ENCODE measurements at regions not wholly inside any gene's neighbourhood (a gene's known extent, or its start where the extent isn't known, plus 50 kb on each side); places are given as distances from the start of the nearest gene placed in this dataset.

GRCh38 chr16:86436466-86437185 is 73.7 kb upstream of the FOXF1 start:
- DNase-seq: no peak
- no peaks in the 10 kb centered on the region for H3K36me3 ChIP-seq (ENCODE audit: control insufficient read depth, insufficient read depth, low read length)
- no peaks in the 10 kb centered on the region for H3K9me3 ChIP-seq (ENCODE audit: control insufficient read depth, low read length)
- no peak overlapping the region for H3K4me3 ChIP-seq (ENCODE audit: insufficient read depth, low read depth, low read length, poor library complexity, severe bottlenecking)
- H3K27ac ChIP-seq (ENCODE audit: insufficient read depth, low read length, poor library complexity, severe bottlenecking): no peak overlapping the region
- no peaks in the 10 kb centered on the region for H3K4me1 ChIP-seq (ENCODE audit: control insufficient read depth, insufficient read depth, low read length, poor library complexity, severe bottlenecking)
- no peaks in the 10 kb centered on the region for H3K27me3 ChIP-seq (replicated peaks; ENCODE audit: control insufficient read depth, insufficient read depth, low read length, poor library complexity, severe bottlenecking)

GRCh38 chr16:86437348-86437747 is 73.0 kb upstream of the FOXF1 start:
- Histone ChIP-seq H3K27me3 (replicated peaks; ENCODE audit: control insufficient read depth, insufficient read depth, low read length, poor library complexity, severe bottlenecking) (no peaks in the 10 kb centered on the region), H3K4me3 (ENCODE audit: insufficient read depth, low read depth, low read length, poor library complexity, severe bottlenecking) (no peak overlapping the region), H3K9me3 (ENCODE audit: control insufficient read depth, low read length) (no peaks in the 10 kb centered on the region), H3K4me1 (ENCODE audit: control insufficient read depth, insufficient read depth, low read length, poor library complexity, severe bottlenecking) (no peaks in the 10 kb centered on the region), H3K36me3 (ENCODE audit: control insufficient read depth, insufficient read depth, low read length) (no peaks in the 10 kb centered on the region), H3K27ac (ENCODE audit: insufficient read depth, low read length, poor library complexity, severe bottlenecking) (no peak overlapping the region)
- DNase-seq: no peak

- Histone ChIP-seq H3K9me3 (ENCODE audit: control insufficient read depth, low read length) (no peaks in the 10 kb centered on the region), H3K27me3 (replicated peaks; ENCODE audit: control insufficient read depth, insufficient read depth, low read length, poor library complexity, severe bottlenecking) (no peaks in the 10 kb centered on the region)
These were observed 67.6 kb upstream of the FOXF1 start for GRCh38 chr16:86442703-86443102.

GRCh38 chr16:86443508-86444147 is 66.7 kb upstream of the FOXF1 start:
- H3K27me3 ChIP-seq (replicated peaks; ENCODE audit: control insufficient read depth, insufficient read depth, low read length, poor library complexity, severe bottlenecking): no peaks in the 10 kb centered on the region
- no peak overlapping the region for H3K27ac ChIP-seq (ENCODE audit: insufficient read depth, low read length, poor library complexity, severe bottlenecking)
- no peaks in the 10 kb centered on the region for H3K36me3 ChIP-seq (ENCODE audit: control insufficient read depth, insufficient read depth, low read length)
- H3K4me3 ChIP-seq (ENCODE audit: insufficient read depth, low read depth, low read length, poor library complexity, severe bottlenecking): no peak overlapping the region
- H3K9me3 ChIP-seq (ENCODE audit: control insufficient read depth, low read length): no peaks in the 10 kb centered on the region
- no peak for DNase-seq
- H3K4me1 ChIP-seq (ENCODE audit: control insufficient read depth, insufficient read depth, low read length, poor library complexity, severe bottlenecking): no peaks in the 10 kb centered on the region

More at GRCh38 chr16:86442703-86443102, 67.6 kb upstream of the FOXF1 start:
- no peak for DNase-seq
- Histone ChIP-seq H3K4me1 (ENCODE audit: control insufficient read depth, insufficient read depth, low read length, poor library complexity, severe bottlenecking) (no peaks in the 10 kb centered on the region), H3K27ac (ENCODE audit: insufficient read depth, low read length, poor library complexity, severe bottlenecking) (no peak overlapping the region), H3K4me3 (ENCODE audit: insufficient read depth, low read depth, low read length, poor library complexity, severe bottlenecking) (no peak overlapping the region), H3K36me3 (ENCODE audit: control insufficient read depth, insufficient read depth, low read length) (no peaks in the 10 kb centered on the region)

GRCh38 chr16:86444261-86444660 is 66.1 kb upstream of the FOXF1 start:
- Histone ChIP-seq H3K27me3 (replicated peaks; ENCODE audit: control insufficient read depth, insufficient read depth, low read length, poor library complexity, severe bottlenecking) (no peaks in the 10 kb centered on the region), H3K4me3 (ENCODE audit: insufficient read depth, low read depth, low read length, poor library complexity, severe bottlenecking) (no peak overlapping the region), H3K36me3 (ENCODE audit: control insufficient read depth, insufficient read depth, low read length) (no peaks in the 10 kb centered on the region), H3K27ac (ENCODE audit: insufficient read depth, low read length, poor library complexity, severe bottlenecking) (no peak overlapping the region), H3K9me3 (ENCODE audit: control insufficient read depth, low read length) (no peaks in the 10 kb centered on the region), H3K4me1 (ENCODE audit: control insufficient read depth, insufficient read depth, low read length, poor library complexity, severe bottlenecking) (no peaks in the 10 kb centered on the region)
- no peak for DNase-seq

- no peaks in the 10 kb centered on the region for H3K9me3 ChIP-seq (ENCODE audit: control insufficient read depth, low read length)
- no peak for DNase-seq
- H3K4me1 ChIP-seq (ENCODE audit: control insufficient read depth, insufficient read depth, low read length, poor library complexity, severe bottlenecking): no peaks in the 10 kb centered on the region
- no peak overlapping the region for H3K27ac ChIP-seq (ENCODE audit: insufficient read depth, low read length, poor library complexity, severe bottlenecking)
- no peaks in the 10 kb centered on the region for H3K27me3 ChIP-seq (replicated peaks; ENCODE audit: control insufficient read depth, insufficient read depth, low read length, poor library complexity, severe bottlenecking)
- H3K4me3 ChIP-seq (ENCODE audit: insufficient read depth, low read depth, low read length, poor library complexity, severe bottlenecking): no peak overlapping the region
- H3K36me3 ChIP-seq (ENCODE audit: control insufficient read depth, insufficient read depth, low read length): no peaks in the 10 kb centered on the region
These were observed 65.7 kb upstream of the FOXF1 start for GRCh38 chr16:86444661-86445060.

GRCh38 chr16:86446279-86446678 is 64.0 kb upstream of the FOXF1 start:
- H3K9me3 ChIP-seq (ENCODE audit: control insufficient read depth, low read length): no peaks in the 10 kb centered on the region
- H3K4me1 ChIP-seq (ENCODE audit: control insufficient read depth, insufficient read depth, low read length, poor library complexity, severe bottlenecking): no peaks in the 10 kb centered on the region
- DNase-seq: no peak
- no peak overlapping the region for H3K27ac ChIP-seq (ENCODE audit: insufficient read depth, low read length, poor library complexity, severe bottlenecking)
- H3K36me3 ChIP-seq (ENCODE audit: control insufficient read depth, insufficient read depth, low read length): no peaks in the 10 kb centered on the region
- no peaks in the 10 kb centered on the region for H3K27me3 ChIP-seq (replicated peaks; ENCODE audit: control insufficient read depth, insufficient read depth, low read length, poor library complexity, severe bottlenecking)
- H3K4me3 ChIP-seq (ENCODE audit: insufficient read depth, low read depth, low read length, poor library complexity, severe bottlenecking): no peak overlapping the region

- no peak for DNase-seq
- Histone ChIP-seq H3K4me3 (ENCODE audit: insufficient read depth, low read depth, low read length, poor library complexity, severe bottlenecking) (no peak overlapping the region), H3K4me1 (ENCODE audit: control insufficient read depth, insufficient read depth, low read length, poor library complexity, severe bottlenecking) (no peaks in the 10 kb centered on the region), H3K9me3 (ENCODE audit: control insufficient read depth, low read length) (no peaks in the 10 kb centered on the region), H3K27me3 (replicated peaks; ENCODE audit: control insufficient read depth, insufficient read depth, low read length, poor library complexity, severe bottlenecking) (no peaks in the 10 kb centered on the region), H3K27ac (ENCODE audit: insufficient read depth, low read length, poor library complexity, severe bottlenecking) (no peak overlapping the region), H3K36me3 (ENCODE audit: control insufficient read depth, insufficient read depth, low read length) (no peaks in the 10 kb centered on the region)
These were observed 63.1 kb upstream of the FOXF1 start for GRCh38 chr16:86447228-86447627.

GRCh38 chr16:86448306-86448890 is 61.9 kb upstream of the FOXF1 start:
- no peaks in the 10 kb centered on the region for H3K4me1 ChIP-seq (ENCODE audit: control insufficient read depth, insufficient read depth, low read length, poor library complexity, severe bottlenecking)
- H3K27me3 ChIP-seq (replicated peaks; ENCODE audit: control insufficient read depth, insufficient read depth, low read length, poor library complexity, severe bottlenecking): no peaks in the 10 kb centered on the region
- no peaks in the 10 kb centered on the region for H3K9me3 ChIP-seq (ENCODE audit: control insufficient read depth, low read length)
- H3K4me3 ChIP-seq (ENCODE audit: insufficient read depth, low read depth, low read length, poor library complexity, severe bottlenecking): no peak overlapping the region
- no peak for DNase-seq
- H3K27ac ChIP-seq (ENCODE audit: insufficient read depth, low read length, poor library complexity, severe bottlenecking): no peak overlapping the region
- no peaks in the 10 kb centered on the region for H3K36me3 ChIP-seq (ENCODE audit: control insufficient read depth, insufficient read depth, low read length)

GRCh38 chr16:86449446-86450095 is 60.8 kb upstream of the FOXF1 start:
- H3K27me3 ChIP-seq (replicated peaks; ENCODE audit: control insufficient read depth, insufficient read depth, low read length, poor library complexity, severe bottlenecking): no peaks in the 10 kb centered on the region
- no peaks in the 10 kb centered on the region for H3K9me3 ChIP-seq (ENCODE audit: control insufficient read depth, low read length)
- no peak for DNase-seq
- no peaks in the 10 kb centered on the region for H3K36me3 ChIP-seq (ENCODE audit: control insufficient read depth, insufficient read depth, low read length)
- H3K4me3 ChIP-seq (ENCODE audit: insufficient read depth, low read depth, low read length, poor library complexity, severe bottlenecking): no peak overlapping the region
- no peaks in the 10 kb centered on the region for H3K4me1 ChIP-seq (ENCODE audit: control insufficient read depth, insufficient read depth, low read length, poor library complexity, severe bottlenecking)
- no peak overlapping the region for H3K27ac ChIP-seq (ENCODE audit: insufficient read depth, low read length, poor library complexity, severe bottlenecking)
